Right forelimb (tissue), 1 donor: ENCODE measurements at regions not wholly inside any gene's neighbourhood (a gene's known extent, or its start where the extent isn't known, plus 50 kb on each side); places are given as distances from the start of the nearest gene placed in this dataset.
"Not testable (repeated sequence)": the region's sequence is repeated elsewhere in the genome, so short reads cannot be mapped to it uniquely, and the experiment has no call there.

Experiments
- DNase-seq: peaks from one replicate; pipeline ENCODE4 v3.0.0-alpha.2; 2018

GRCh38 chr17:15864061-15864460, 80.9 kb upstream of the ADORA2B start:
- not testable (repeated sequence) for DNase-seq

GRCh38 chr17:15864472-15864871, 80.5 kb upstream of the ADORA2B start:
- DNase-seq = not testable (repeated sequence)

- not testable (repeated sequence) for DNase-seq
Measured at GRCh38 chr17:15866015-15866414, 78.9 kb upstream of the ADORA2B start.

GRCh38 chr17:15867331-15867730, 77.6 kb upstream of the ADORA2B start:
- DNase-seq = not testable (repeated sequence)

DNA sequence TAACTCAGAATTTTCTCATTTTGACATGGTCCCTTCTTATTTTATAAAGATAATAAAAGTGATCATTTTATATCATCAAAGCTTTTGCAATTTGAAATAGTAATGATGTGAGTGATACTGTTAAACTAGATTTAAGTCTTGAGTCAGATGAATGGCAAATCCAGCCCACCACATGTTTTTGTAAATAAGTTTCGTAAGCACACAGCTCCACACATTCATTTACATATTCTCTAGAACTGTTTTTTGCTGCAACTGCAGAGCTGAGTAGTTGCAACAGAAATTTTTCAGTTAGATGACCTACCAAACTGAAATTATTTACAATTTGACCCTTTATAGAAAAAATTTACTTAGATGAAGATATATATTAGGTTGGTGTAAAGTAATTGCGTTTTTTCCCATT, 75.1 kb upstream of the ADORA2B start:
- not testable (repeated sequence) for DNase-seq

- DNase-seq = not testable (repeated sequence)
Measured at GRCh38 chr17:15872677-15873076, 72.3 kb upstream of the ADORA2B start.

- not testable (repeated sequence) for DNase-seq
Measured at GRCh38 chr17:15877882-15878500, 66.9 kb upstream of the ADORA2B start.

- no peak for DNase-seq
Measured at GRCh38 chr17:15882058-15882720, 62.7 kb upstream of the ADORA2B start.

- no peak for DNase-seq
Measured at GRCh38 chr17:15882777-15883176, 62.2 kb upstream of the ADORA2B start.

DNA sequence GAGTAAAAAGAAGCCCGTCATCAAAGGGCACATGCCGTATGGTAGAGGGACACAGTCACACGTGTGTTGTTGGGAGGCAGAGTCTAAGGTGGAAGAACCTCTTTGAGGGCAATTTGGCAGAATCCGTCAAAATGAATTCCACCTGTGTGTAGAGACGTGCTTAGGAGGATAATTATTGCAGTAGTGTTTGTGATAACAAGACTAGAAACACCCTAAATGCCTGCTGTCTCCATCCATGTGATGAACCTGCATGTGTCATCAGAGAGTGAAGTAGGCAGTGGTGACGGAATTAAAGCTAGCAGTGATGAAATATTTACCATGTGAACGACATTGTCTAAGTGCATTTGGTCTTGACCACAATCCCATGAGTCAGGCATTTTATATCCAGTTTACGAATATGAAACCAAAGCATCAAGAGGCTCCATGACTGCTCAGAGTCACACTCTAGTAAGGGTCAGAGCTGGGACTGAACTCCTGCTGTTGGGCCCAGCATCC, 61.3 kb upstream of the ADORA2B start:
- DNase-seq = no peak

DNA sequence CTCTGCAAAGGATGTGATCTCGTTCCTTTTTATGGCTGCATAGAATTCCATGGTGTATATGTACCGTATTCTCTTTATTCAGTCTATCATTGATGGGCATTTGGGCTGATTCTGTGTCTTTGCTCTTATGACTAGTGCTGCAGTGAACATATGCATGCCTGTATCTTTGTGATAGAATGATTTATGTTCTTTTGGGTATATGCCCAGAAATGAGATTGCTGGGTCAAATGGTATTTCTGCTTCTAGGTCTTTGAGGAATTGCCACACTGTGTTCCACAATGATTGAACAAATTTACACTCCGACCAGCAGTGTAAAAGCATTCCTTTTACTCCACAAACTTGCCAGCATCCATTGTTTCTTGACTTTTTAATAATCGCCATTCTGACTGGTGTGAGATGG, 60.2 kb upstream of the ADORA2B start:
- DNase-seq = no peak

DNA sequence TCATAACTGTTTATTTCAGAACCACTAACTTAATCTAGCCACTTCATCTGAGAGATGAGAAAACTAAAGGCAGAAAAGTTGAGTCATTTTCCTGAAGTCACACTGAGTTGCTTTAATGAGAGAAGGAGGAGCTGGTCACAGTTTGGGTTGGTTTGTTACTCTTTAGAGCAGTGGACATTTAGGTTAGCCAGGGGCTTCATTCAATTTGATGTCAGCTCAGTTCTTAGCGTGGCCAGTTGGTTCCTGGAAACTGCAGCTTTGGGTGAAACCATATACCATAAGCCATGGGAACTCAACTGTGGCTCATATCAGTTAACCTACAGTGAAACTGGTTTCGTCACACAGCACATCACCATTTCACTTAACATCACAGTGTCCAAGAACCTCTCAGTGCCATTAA, 59.2 kb upstream of the ADORA2B start:
- no peak for DNase-seq

- DNase-seq = no peak
Measured at GRCh38 chr17:15886221-15886620, 58.7 kb upstream of the ADORA2B start.

- no peak for DNase-seq
Measured at GRCh38 chr17:15886804-15887203, 58.1 kb upstream of the ADORA2B start.

GRCh38 chr17:15888436-15888835, 56.5 kb upstream of the ADORA2B start:
- DNase-seq = no peak

- DNase-seq = no peak
Measured at GRCh38 chr17:15890279-15890892, 54.5 kb upstream of the ADORA2B start.

- no peak for DNase-seq
Measured at GRCh38 chr17:15891318-15891717, 53.6 kb upstream of the ADORA2B start.

DNA sequence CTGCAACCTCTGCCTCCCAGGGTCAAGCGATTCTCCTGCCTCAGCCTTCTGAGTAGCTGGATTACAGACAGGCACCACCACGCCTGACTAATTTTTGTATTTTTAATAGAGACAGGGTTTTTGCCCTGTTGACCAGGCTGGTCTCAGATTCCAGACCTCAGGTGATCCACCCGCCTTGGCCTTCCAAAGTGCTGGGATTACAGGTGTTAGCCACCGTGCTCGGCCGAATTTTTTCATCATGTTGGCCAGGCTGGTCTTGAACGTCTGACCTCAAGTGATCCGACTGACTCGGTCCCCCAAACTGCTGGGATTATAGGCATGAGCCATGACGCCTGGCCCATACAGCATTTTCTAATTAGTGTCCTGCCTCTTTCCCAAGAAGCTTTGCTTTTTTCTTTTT, 52.7 kb upstream of the ADORA2B start:
- no peak for DNase-seq

DNA sequence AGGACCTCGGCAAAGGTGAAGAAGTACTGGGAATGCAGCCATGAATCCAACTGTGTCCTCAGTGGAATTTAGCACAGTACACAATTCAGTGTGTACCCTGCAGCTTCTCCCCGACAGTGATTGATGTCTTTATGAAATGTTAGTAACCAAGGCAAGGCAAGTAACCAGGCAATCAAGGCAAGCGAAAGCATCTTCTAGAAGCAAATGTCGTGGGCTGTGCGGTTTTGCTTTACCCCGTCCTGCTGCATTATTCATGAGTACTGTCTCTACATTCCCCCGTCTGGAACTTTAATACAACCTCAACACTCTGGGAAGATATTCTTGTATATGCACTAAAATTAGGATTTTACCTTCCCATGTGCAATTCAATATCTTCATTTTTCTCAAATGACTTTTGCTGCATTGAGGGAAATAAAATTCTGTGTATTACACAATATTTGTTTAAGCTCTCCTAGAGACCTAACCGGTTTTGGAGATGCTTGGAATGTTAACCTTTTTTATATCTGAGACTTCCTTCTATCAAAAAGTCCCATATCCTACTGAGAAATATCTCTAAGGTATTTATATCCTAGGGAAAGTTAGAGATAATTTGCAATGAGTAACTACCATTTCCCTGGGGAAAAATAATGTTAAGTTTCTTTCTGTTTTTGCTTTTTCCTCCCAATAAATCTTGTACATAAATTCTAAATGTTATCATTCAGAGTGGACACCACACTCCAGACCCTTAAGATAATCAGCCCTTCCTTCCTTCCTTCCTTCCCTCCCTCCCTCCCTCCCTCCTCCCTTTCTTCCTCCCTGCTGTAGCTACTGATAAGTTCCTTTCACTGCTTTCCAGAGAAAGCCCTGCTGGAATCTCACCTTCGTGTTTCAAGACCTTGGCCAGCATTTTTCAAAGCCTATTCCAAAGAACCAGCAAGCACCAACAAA, 51.9 kb upstream of the ADORA2B start:
- no peak for DNase-seq

GRCh38 chr17:15893658-15894024, 51.3 kb upstream of the ADORA2B start:
- DNase-seq = no peak

- DNase-seq = no peak
Measured at GRCh38 chr17:15894258-15894657, 50.7 kb upstream of the ADORA2B start.

DNA sequence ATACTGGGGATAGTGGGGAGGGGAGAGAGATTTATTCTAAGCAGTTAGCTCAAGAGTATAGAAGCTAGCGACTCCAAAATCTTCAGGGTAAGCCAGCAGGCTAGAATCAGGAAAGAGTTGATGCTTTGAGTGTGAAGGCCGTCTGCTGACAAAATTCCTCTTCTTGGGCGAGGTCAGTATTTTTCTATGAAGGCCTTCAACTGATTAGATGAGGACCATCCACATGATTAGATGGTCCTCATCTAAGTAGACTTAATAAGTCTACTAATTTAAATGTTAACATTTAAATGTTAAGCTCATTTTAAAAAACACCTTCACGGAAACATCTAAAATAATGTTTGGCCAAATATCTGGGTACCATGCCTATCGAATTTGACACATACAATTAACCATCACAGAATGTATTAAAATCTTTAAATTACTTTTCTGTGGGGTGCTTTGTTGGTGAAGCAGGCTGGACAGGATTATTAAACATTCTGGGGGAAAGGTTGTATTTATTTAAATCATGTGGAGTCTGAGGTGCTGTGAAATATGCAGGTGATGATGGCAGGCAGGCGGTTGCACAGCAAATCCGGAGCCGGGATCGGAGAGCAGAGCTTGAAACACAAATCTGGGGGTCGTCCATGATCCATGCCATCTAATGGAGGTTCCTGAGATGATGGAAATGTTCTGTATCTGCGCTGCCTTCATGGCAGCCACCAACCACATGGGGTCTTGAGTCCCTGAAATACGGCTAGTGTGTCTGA, 49.8 kb upstream of the ADORA2B start:
- DNase-seq = no peak
